ENCODE measurements at regions not wholly inside any gene's neighbourhood (a gene's known extent, or its start where the extent isn't known, plus 50 kb on each side); places are given as distances from the start of the nearest gene placed in this dataset.

GRCh38 chr18:10032331-10033015 is 118.7 kb downstream of the VAPA start:
- DNase-seq (ENCODE audit: insufficient read length, low spot score) (no peak), FAIRE-seq (no peak)
- TF ChIP-seq CTCF (IDR thresholded peaks at IDR 0.05; ENCODE audit: insufficient read depth, missing control alignments) = no peak

- no peak for TF ChIP-seq CTCF (IDR thresholded peaks at IDR 0.05; ENCODE audit: insufficient read depth, missing control alignments)
- FAIRE-seq = no peak
- no peak for DNase-seq (ENCODE audit: insufficient read length, low spot score)
Measured at GRCh38 chr18:10033016-10033399, 119.2 kb downstream of the VAPA start.

DNA sequence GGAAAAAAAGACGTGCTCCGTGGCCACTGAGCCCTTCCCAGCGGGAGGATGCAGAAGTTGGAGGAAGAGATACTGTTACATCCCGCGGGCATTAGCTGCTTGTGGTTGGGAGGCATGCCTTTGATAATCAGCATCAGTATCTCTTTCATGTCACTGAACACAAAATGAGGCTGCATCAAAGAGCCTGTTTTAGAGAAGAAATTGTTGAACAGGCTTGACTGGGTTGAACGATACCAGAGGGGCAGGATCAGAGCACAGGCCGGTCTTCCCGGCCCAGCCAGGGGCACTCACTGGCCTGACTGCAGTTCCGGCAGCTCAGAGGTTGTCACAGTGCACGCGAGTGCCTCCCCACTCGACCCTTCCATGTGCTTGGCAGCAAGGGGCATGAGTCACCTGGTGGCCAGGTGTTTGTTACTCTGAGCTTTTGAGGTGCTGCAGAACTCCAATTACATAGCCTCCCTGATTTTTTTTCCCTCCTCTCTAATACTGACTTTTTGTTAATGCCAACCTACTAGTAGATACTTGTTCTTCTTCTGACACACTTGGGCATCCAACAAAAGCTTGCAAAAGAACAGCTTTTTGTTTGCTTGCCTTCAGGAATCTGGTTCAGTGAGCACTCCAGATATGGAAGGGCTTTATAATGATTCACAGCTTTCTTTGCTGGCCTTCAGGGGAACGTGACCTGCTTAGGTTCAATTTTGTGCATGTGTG is 121.6 kb downstream of the VAPA start:
- no peak for TF ChIP-seq CTCF (IDR thresholded peaks at IDR 0.05; ENCODE audit: insufficient read depth, missing control alignments)
- DNase-seq (ENCODE audit: insufficient read length, low spot score) (no peak), FAIRE-seq (no peak)

DNA sequence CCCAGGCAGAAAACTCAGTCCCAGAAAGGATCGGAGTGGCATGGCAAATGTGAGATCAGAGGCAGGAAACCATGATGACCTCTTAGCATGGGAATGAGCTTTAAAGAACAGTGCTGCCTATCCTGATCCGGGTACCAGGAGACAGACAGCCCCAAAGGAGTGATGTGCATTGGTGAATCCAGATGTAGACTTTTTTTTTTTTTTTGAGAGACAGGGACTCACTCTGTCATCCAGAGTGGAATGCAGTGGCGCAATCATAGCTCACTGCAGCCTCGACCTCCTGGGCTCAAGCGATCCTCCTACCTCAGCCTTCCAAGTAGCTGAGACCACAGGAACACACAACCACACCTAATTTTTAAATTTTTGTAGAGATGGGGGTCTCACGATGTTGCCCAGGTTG is 122.7 kb downstream of the VAPA start:
- no peak for TF ChIP-seq CTCF (IDR thresholded peaks at IDR 0.05; ENCODE audit: insufficient read depth, missing control alignments)
- FAIRE-seq = no peak
- DNase-seq (ENCODE audit: insufficient read length, low spot score) = no peak

DNA sequence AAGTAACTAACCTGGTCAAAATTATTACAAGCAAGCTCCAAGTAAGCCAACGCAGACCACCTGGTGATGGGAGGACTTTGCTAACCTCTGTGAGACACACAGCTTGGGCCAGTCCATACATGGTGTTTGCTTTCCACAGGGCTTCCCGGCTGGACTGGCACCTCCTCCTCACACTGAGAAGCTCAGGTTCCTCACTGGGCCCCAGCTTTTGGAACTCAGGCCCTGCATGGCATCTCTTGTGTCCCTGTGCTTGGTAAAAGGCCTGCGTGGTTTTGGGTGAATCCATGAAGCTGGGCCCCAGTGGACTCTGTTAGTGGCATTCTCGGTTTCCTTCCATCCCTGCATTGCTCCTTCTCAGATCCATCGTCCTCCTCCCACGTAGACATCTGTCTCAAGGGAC is 123.4 kb downstream of the VAPA start:
- TF ChIP-seq CTCF (IDR thresholded peaks at IDR 0.05; ENCODE audit: insufficient read depth, missing control alignments) = no peak
- DNase-seq (ENCODE audit: insufficient read length, low spot score) (no peak), FAIRE-seq (no peak)

DNA sequence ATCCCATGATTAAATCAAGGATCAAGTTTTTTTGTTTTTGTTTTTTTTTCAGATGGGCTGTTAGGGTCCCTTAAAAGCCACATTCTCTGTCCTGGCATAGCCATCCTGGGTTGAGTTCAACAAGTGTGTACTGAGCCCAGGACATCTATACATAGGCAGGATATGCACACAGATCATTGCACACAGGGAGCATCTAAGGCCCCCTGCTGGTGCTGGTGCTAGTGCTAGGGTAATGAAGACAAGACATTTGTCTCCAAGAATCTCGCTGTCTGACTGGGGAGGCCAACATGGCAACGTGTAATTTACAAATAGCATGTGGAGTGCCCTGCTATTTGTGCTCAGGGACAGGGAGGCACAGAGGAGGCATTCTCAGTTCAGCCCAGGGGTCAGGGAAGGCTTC is 124.5 kb downstream of the VAPA start:
- no peak for FAIRE-seq

More for the DNA sequence above, 124.5 kb downstream of the VAPA start:
- no peak for TF ChIP-seq CTCF (IDR thresholded peaks at IDR 0.05; ENCODE audit: insufficient read depth, missing control alignments)
- no peak for DNase-seq (ENCODE audit: insufficient read length, low spot score)

Measured in D721Med (cell line).